MCF 10A (cell line): ENCODE measurements at regions not wholly inside any gene's neighbourhood (a gene's known extent, or its start where the extent isn't known, plus 50 kb on each side); places are given as distances from the start of the nearest gene placed in this dataset.
A peak's percentile ranks its signal among the peaks of the same experiment; 100 is the strongest.

Source experiments
- BruUV-seq: library from RNA; stranded (reverse); fragments of 400-500 nt; replicated peaks from 2 replicates; lab custom pipeline; 2021; lab: Mats Ljungman, UMichigan
- CTCF ChIA-PET: fragments of 300-600 bp; sonication (Branson Sonifier 250); formaldehyde crosslinking; extraction: SDS; loops from one replicate; lab custom pipeline; 2021; ENCODE audit warnings: antibody characterized with exemption, inconsistent platforms; lab: Yijun Ruan, JAX
- POLR2A ChIA-PET: fragments of 300-600, 350-650 bp; sonication (Branson Sonifier 250); formaldehyde crosslinking; extraction: SDS; loops from one replicate; lab custom pipeline; 2020; ENCODE audit warnings: antibody characterized with exemption, inconsistent platforms; lab: Yijun Ruan, JAX
- DNase-seq: peaks from one replicate; pipeline ENCODE4 v3.0.0-alpha.2; 2018; ENCODE audit not compliant: unreplicated experiment
- H3K27ac Mint-ChIP-seq: one replicate; pipeline ENCODE4 v1.8.0; 2022; ENCODE audit warnings: mild to moderate bottlenecking, low read depth, mixed read lengths; ENCODE audit not compliant: unreplicated experiment
- H3K27me3 Mint-ChIP-seq: one replicate; pipeline ENCODE4 v1.8.0; 2022; ENCODE audit warnings: mixed read lengths; ENCODE audit not compliant: insufficient read depth, unreplicated experiment
- H3K36me3 Mint-ChIP-seq: one replicate; pipeline ENCODE4 v1.8.0; 2022; ENCODE audit warnings: mild to moderate bottlenecking, moderate library complexity, mixed read lengths; ENCODE audit not compliant: insufficient read depth, unreplicated experiment
- H3K4me1 Mint-ChIP-seq: one replicate; pipeline ENCODE4 v1.8.0; 2022; ENCODE audit warnings: mixed read lengths; ENCODE audit not compliant: insufficient read depth, unreplicated experiment
- H3K4me3 Mint-ChIP-seq: one replicate; pipeline ENCODE4 v1.8.0; 2022; ENCODE audit warnings: mild to moderate bottlenecking, moderate library complexity, mixed read lengths; ENCODE audit not compliant: unreplicated experiment
- H3K9me3 Mint-ChIP-seq: one replicate; pipeline ENCODE4 v1.8.0; 2022; ENCODE audit warnings: mixed read lengths; ENCODE audit not compliant: unreplicated experiment
- CTCF ChIP-seq: fragments of 200-600 bp; IDR thresholded peaks from one replicate; pipeline ENCODE4 v1.8.0; 2022; ENCODE audit warnings: antibody characterized with exemption, mild to moderate bottlenecking; ENCODE audit not compliant: unreplicated experiment
- intact Hi-C: fragments of 100-400 bp; cut with micrococcal nuclease; formaldehyde crosslinking; loops from 2 replicates; pipeline ENCODE4 v1.14.1; 2022

- DNase-seq: peak; percentile 41
- intact Hi-C loops: no loop called here
- Mint-ChIP-seq H3K27me3 (peaks cover 8% of the 10 kb centered on the region), H3K36me3 (peaks cover 4% of the 10 kb centered on the region), H3K4me3 (no peak overlapping the region), H3K4me1 (peaks cover 16% of the 10 kb centered on the region), H3K9me3 (no peaks in the 10 kb centered on the region), H3K27ac (peak overlapping the region; percentile 8)
- no peak for TF ChIP-seq CTCF
- ChIA-PET POLR2A (interaction anchor here (0.6 to 1.8 kb wide), 3 partner anchors 195 to 1674 kb away, joined by 3 to 4 read pairs (median 3); partner anchors contain the start of genes POLE2 and RPL36AL), CTCF (interaction anchor here (0.6 to 0.9 kb wide), 4 partner anchors 13 to 1067 kb away, joined by 3 to 4 read pairs (median 3); no protein-coding TSS in a partner anchor)
- BruUV-seq: no TSS peak
Measured at GRCh38 chr14:49424436-49425331, 161.5 kb downstream of the RPS29 start.

- Mint-ChIP-seq H3K27me3 (peaks cover 23% of the 10 kb centered on the region), H3K27ac (no peak overlapping the region), H3K4me3 (no peak overlapping the region), H3K36me3 (peaks cover 2% of the 10 kb centered on the region), H3K9me3 (no peaks in the 10 kb centered on the region), H3K4me1 (peaks cover 11% of the 10 kb centered on the region)
- intact Hi-C loops: no loop called here
- no peak for DNase-seq
- no peak for TF ChIP-seq CTCF
- POLR2A ChIA-PET: no interaction called here
- CTCF ChIA-PET: no interaction called here
- BruUV-seq: no TSS peak
Measured at GRCh38 chr14:49420201-49420600, 166.0 kb downstream of the RPS29 start.

GRCh38 chr14:49418789-49419188 is 167.4 kb downstream of the RPS29 start:
- ChIA-PET POLR2A (interaction anchor here (1.0 kb wide), 1 partner anchor 12 kb away, joined by 3 read pairs; no protein-coding TSS in a partner anchor), CTCF (no interaction called here)
- H3K4me3 Mint-ChIP-seq: no peak overlapping the region

More at GRCh38 chr14:49418789-49419188, 167.4 kb downstream of the RPS29 start:
- no TSS peak for BruUV-seq
- intact Hi-C loops: no loop called here
- Mint-ChIP-seq H3K36me3 (no peaks in the 10 kb centered on the region), H3K9me3 (no peaks in the 10 kb centered on the region), H3K27ac (no peak overlapping the region), H3K27me3 (peaks cover 23% of the 10 kb centered on the region), H3K4me1 (no peaks in the 10 kb centered on the region)
- no peak for DNase-seq
- TF ChIP-seq CTCF: no peak
